ENCODE measurements at regions not wholly inside any gene's neighbourhood (a gene's known extent, or its start where the extent isn't known, plus 50 kb on each side); places are given as distances from the start of the nearest gene placed in this dataset.

DNA sequence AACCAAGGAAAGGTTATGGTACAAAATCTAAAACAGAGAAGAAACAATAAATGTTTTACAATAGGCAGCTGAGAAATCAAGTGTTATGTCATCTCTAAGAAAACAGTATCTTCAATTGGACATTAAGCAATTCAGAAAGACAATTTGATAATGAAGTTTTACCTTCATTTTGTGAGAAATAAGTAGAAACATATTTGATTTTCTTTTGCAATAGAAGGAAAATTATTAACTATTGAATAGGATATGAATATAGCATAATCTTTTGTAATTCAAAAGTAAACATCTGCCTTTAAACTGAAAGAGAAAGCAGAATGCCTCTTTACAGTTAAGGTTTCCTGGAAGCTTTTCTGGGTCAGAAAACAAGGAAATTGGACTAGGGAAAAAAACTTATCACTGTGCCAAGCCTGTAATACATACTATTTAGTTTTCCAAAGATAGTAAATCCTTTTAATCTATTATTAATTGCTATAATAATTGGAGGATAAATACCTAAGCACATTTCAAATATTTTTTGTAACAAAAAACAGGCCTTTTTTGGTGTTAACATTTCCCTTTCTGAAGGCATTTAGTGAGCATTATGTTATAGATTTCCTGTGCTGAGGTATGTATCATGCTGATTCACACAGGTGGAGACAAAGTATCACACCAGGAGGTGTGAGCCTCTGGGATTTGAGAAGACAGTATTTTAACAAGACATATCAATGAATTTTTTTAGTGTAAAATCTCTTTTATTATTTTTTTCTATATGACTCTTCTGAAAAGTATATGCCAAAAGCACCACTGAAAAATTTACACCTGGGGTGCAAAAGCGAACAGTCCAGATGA, 947.0 kb upstream of the CDH2 start:
- H3K9ac ChIP-seq (ENCODE audit: low read depth, low read length), result peak overlapping the region; percentile 35
- peaks cover 22% of the 10 kb centered on the region for H3K4me1 ChIP-seq (ENCODE audit: insufficient read depth, low read length)
- H3K36me3 ChIP-seq (ENCODE audit: insufficient read depth, low read length), result no peaks in the 10 kb centered on the region
- TF ChIP-seq EZH2 (IDR thresholded peaks at IDR 0.05; ENCODE audit: borderline replicate concordance, low read depth, low read length, severe bottlenecking), result no peak
- TF ChIP-seq, protein P1, sequence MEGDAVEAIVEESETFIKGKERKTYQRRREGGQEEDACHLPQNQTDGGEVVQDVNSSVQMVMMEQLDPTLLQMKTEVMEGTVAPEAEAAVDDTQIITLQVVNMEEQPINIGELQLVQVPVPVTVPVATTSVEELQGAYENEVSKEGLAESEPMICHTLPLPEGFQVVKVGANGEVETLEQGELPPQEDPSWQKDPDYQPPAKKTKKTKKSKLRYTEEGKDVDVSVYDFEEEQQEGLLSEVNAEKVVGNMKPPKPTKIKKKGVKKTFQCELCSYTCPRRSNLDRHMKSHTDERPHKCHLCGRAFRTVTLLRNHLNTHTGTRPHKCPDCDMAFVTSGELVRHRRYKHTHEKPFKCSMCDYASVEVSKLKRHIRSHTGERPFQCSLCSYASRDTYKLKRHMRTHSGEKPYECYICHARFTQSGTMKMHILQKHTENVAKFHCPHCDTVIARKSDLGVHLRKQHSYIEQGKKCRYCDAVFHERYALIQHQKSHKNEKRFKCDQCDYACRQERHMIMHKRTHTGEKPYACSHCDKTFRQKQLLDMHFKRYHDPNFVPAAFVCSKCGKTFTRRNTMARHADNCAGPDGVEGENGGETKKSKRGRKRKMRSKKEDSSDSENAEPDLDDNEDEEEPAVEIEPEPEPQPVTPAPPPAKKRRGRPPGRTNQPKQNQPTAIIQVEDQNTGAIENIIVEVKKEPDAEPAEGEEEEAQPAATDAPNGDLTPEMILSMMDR (IDR thresholded peaks at IDR 0.05; ENCODE audit: borderline replicate concordance, extremely low read depth, low read length, poor library complexity, severe bottlenecking), result peak; percentile 57
- ATAC-seq (ENCODE audit: insufficient read depth, low read depth) (peak; percentile 86), DNase-seq (peak; percentile 23)
- H3K9me3 ChIP-seq (ENCODE audit: insufficient read depth, low read length, severe bottlenecking), result no peaks in the 10 kb centered on the region
- H3K27me3 ChIP-seq (ENCODE audit: insufficient read depth, low read length, poor library complexity), result no peaks in the 10 kb centered on the region
- H3K79me2 ChIP-seq (ENCODE audit: insufficient read depth, low read length), result no peaks in the 10 kb centered on the region
- no peaks in the 10 kb centered on the region for H4K20me1 ChIP-seq (ENCODE audit: insufficient read depth, low read length)
- peak overlapping the region; percentile 73 for H2AFZ ChIP-seq (ENCODE audit: low read depth, low read length)
- peak overlapping the region; percentile 59 for H3K4me2 ChIP-seq (ENCODE audit: insufficient read depth, low read length)
- peak overlapping the region in 1 of 2 experiments; percentile 12; a peak in 1 of 4 replicates for H3K4me3 ChIP-seq (ENCODE audit: low read depth in 1 of 2, low read length in 2 of 2)
- peak overlapping the region; percentile 86 for H3K27ac ChIP-seq (ENCODE audit: low read length)

DNA sequence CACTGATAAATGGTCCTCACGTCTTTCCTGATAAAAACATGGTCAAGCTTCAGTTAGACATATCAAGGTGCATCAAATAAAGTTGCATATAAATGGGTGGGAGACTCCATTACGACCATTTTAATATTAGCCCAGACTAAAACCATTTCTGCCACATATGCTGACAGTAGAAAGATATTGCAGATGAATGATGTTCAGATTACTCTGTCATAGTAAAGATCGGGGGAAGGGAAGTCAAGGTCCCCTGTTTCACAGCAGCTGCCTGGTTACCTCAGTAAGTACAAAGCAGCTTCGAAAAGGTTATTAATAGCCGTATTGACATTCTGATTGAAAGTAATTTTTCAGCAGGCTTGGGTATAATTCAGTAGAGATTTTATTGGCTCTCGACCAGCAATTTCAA, 927.7 kb upstream of the CDH2 start:
- no peak overlapping the region for H2AFZ ChIP-seq (ENCODE audit: low read depth, low read length)
- no peak for ATAC-seq (ENCODE audit: insufficient read depth, low read depth)
- no peaks in the 10 kb centered on the region for H3K27me3 ChIP-seq (ENCODE audit: insufficient read depth, low read length, poor library complexity)
- H3K4me1 ChIP-seq (ENCODE audit: insufficient read depth, low read length), result no peaks in the 10 kb centered on the region
- no peaks in the 10 kb centered on the region for H3K36me3 ChIP-seq (ENCODE audit: insufficient read depth, low read length)
- TF ChIP-seq, protein P1 (IDR thresholded peaks at IDR 0.05; ENCODE audit: borderline replicate concordance, extremely low read depth, low read length, poor library complexity, severe bottlenecking), result no peak
- TF ChIP-seq EZH2 (IDR thresholded peaks at IDR 0.05; ENCODE audit: borderline replicate concordance, low read depth, low read length, severe bottlenecking), result no peak
- no peak overlapping the region for H3K27ac ChIP-seq (ENCODE audit: low read length)
- H3K4me2 ChIP-seq (ENCODE audit: insufficient read depth, low read length), result no peak overlapping the region
- H3K9me3 ChIP-seq (ENCODE audit: insufficient read depth, low read length, severe bottlenecking), result no peaks in the 10 kb centered on the region
- no peaks in the 10 kb centered on the region for H4K20me1 ChIP-seq (ENCODE audit: insufficient read depth, low read length)
- no peak for DNase-seq
- H3K4me3 ChIP-seq (ENCODE audit: low read depth in 1 of 2, low read length in 2 of 2), result no peak overlapping the region
- no peaks in the 10 kb centered on the region for H3K79me2 ChIP-seq (ENCODE audit: insufficient read depth, low read length)
- no peak overlapping the region for H3K9ac ChIP-seq (ENCODE audit: low read depth, low read length)

- Histone ChIP-seq H3K4me3 (ENCODE audit: low read depth in 1 of 2, low read length in 2 of 2) (no peak overlapping the region), H3K4me1 (ENCODE audit: insufficient read depth, low read length) (no peaks in the 10 kb centered on the region), H3K79me2 (ENCODE audit: insufficient read depth, low read length) (no peaks in the 10 kb centered on the region), H3K9me3 (ENCODE audit: insufficient read depth, low read length, severe bottlenecking) (no peaks in the 10 kb centered on the region), H3K27me3 (ENCODE audit: insufficient read depth, low read length, poor library complexity) (no peaks in the 10 kb centered on the region), H3K9ac (ENCODE audit: low read depth, low read length) (no peak overlapping the region), H3K36me3 (ENCODE audit: insufficient read depth, low read length) (no peaks in the 10 kb centered on the region), H3K4me2 (ENCODE audit: insufficient read depth, low read length) (no peak overlapping the region), H3K27ac (ENCODE audit: low read length) (no peak overlapping the region), H4K20me1 (ENCODE audit: insufficient read depth, low read length) (no peaks in the 10 kb centered on the region), H2AFZ (ENCODE audit: low read depth, low read length) (no peak overlapping the region)
- TF ChIP-seq, protein P1 (IDR thresholded peaks at IDR 0.05; ENCODE audit: borderline replicate concordance, extremely low read depth, low read length, poor library complexity, severe bottlenecking), result no peak
- no peak for TF ChIP-seq EZH2 (IDR thresholded peaks at IDR 0.05; ENCODE audit: borderline replicate concordance, low read depth, low read length, severe bottlenecking)
- no peak for ATAC-seq (ENCODE audit: insufficient read depth, low read depth)
- no peak for DNase-seq
Measured at GRCh38 chr18:29104227-29104626, 927.3 kb upstream of the CDH2 start.
